Caco-2 (cell line): ENCODE measurements at regions not wholly inside any gene's neighbourhood (a gene's known extent, or its start where the extent isn't known, plus 50 kb on each side); places are given as distances from the start of the nearest gene placed in this dataset.
"Not testable (repeated sequence)": the region's sequence is repeated elsewhere in the genome, so short reads cannot be mapped to it uniquely, and the experiment has no call there.

ENCODE experiments used
- BruUV-seq: library from RNA; stranded (reverse); fragments of 400-500 nt; replicated peaks from 2 replicates; lab custom pipeline; 2021; lab: Mats Ljungman, UMichigan
- CTCF ChIA-PET: fragments of 300-600 bp; sonication (Branson Sonifier 250); formaldehyde crosslinking; loops from one replicate; lab custom pipeline; 2022; ENCODE audit warnings: antibody characterized with exemption; lab: Charles Lee
- POLR2A ChIA-PET: fragments of 300-600 bp; sonication (Branson Sonifier 250); formaldehyde crosslinking; loops from one replicate; lab custom pipeline; 2022; ENCODE audit warnings: antibody characterized with exemption; lab: Charles Lee
- DNase-seq, 2 experiments: peaks; one replicate each; pipeline versions ENCODE4 v3.0.0 to v3.0.0-alpha.2; 2020 to 2022
- H3K27me3 ChIP-seq: replicated peaks from 2 replicates; pipeline ENCODE4 v1.6.0; 2011; ENCODE audit warnings: low read length; ENCODE audit not compliant: control insufficient read depth, insufficient read depth
- H3K36me3 ChIP-seq: 2 replicates; pipeline ENCODE4 v1.5.1; 2011; ENCODE audit warnings: low read length; ENCODE audit not compliant: control insufficient read depth, insufficient read depth
- H3K4me1 ChIP-seq: fragments of 250-450 bp; sonication (Bioruptor Pico); 2 replicates; pipeline ENCODE4 v1.5.1; 2020; ENCODE audit warnings: mild to moderate bottlenecking
- H3K4me3 ChIP-seq: 2 replicates; pipeline ENCODE4 v1.5.1; 2011; ENCODE audit warnings: low read depth, mild to moderate bottlenecking, control low read depth, low read length
- H3K9me3 ChIP-seq: fragments of 250-450 bp; sonication (Bioruptor Pico); 2 replicates; pipeline ENCODE4 v1.5.1; 2020; ENCODE audit warnings: mild to moderate bottlenecking, moderate library complexity
- H3K27ac Mint-ChIP-seq: one replicate; pipeline ENCODE4 v1.8.0; 2022; ENCODE audit warnings: mixed read lengths; ENCODE audit not compliant: unreplicated experiment
- H3K27me3 Mint-ChIP-seq: one replicate; pipeline ENCODE4 v1.8.0; 2022; ENCODE audit warnings: mixed read lengths; ENCODE audit not compliant: insufficient read depth, unreplicated experiment
- H3K36me3 Mint-ChIP-seq: one replicate; pipeline ENCODE4 v1.8.0; 2022; ENCODE audit warnings: mild to moderate bottlenecking, mixed read lengths; ENCODE audit not compliant: insufficient read depth, unreplicated experiment
- H3K4me1 Mint-ChIP-seq: one replicate; pipeline ENCODE4 v1.8.0; 2022; ENCODE audit warnings: low read depth, mixed read lengths; ENCODE audit not compliant: unreplicated experiment
- H3K4me3 Mint-ChIP-seq: one replicate; pipeline ENCODE4 v1.8.0; 2022; ENCODE audit warnings: mild to moderate bottlenecking, moderate library complexity, mixed read lengths; ENCODE audit not compliant: unreplicated experiment
- H3K9me3 Mint-ChIP-seq: one replicate; pipeline ENCODE4 v1.8.0; 2022; ENCODE audit warnings: mixed read lengths; ENCODE audit not compliant: unreplicated experiment
- CTCF ChIP-seq, 2 experiments: fragments of 200-600 bp in 1 of 2; IDR thresholded peaks; 1 replicate in 1 of 2; 2 replicates in 1 of 2; pipeline versions ENCODE4 v1.5.1 to v1.8.0; 2011 to 2022; ENCODE audit warnings: antibody characterized with exemption in 1 of 2, control low read depth in 1 of 2, inconsistent platforms in 1 of 2, low read depth in 1 of 2, low read length in 1 of 2, mild to moderate bottlenecking in 1 of 2, moderate library complexity in 1 of 2; ENCODE audit not compliant: insufficient read depth in 1 of 2, severe bottlenecking in 1 of 2, unreplicated experiment in 1 of 2
- intact Hi-C: fragments of 100-400 bp; cut with micrococcal nuclease; formaldehyde crosslinking; loops from one replicate; pipeline ENCODE4 v1.10.0; 2022; ENCODE audit not compliant: unreplicated experiment

GRCh38 chr1:214141486-214141885 lies 139.5 kb upstream of the SMYD2 start:
- Histone ChIP-seq H3K9me3 (no peaks in the 10 kb centered on the region), H3K4me1 (no peaks in the 10 kb centered on the region), H3K36me3 (no peaks in the 10 kb centered on the region), H3K4me3 (no peak overlapping the region), H3K27me3 (no peaks in the 10 kb centered on the region)
- Mint-ChIP-seq H3K27ac (no peak overlapping the region), H3K4me1 (peaks cover 9% of the 10 kb centered on the region), H3K36me3 (no peaks in the 10 kb centered on the region), H3K27me3 (no peaks in the 10 kb centered on the region), H3K9me3 (no peaks in the 10 kb centered on the region), H3K4me3 (no peak overlapping the region)
- no peak for DNase-seq
- no peak for TF ChIP-seq CTCF (IDR thresholded peaks at IDR 0.05; ENCODE audit: insufficient read depth in 1 of 2, low read depth in 1 of 2, low read length in 1 of 2, severe bottlenecking in 1 of 2, unreplicated experiment in 1 of 2)
- CTCF ChIA-PET = no interaction called here
- no TSS peak for BruUV-seq
- POLR2A ChIA-PET = no interaction called here
- intact Hi-C loops = no loop called here

GRCh38 chr1:214143006-214143992 lies 137.7 kb upstream of the SMYD2 start:
- Mint-ChIP-seq H3K4me1 (peaks cover 9% of the 10 kb centered on the region), H3K27ac (no peak overlapping the region), H3K4me3 (no peak overlapping the region), H3K27me3 (no peaks in the 10 kb centered on the region), H3K36me3 (no peaks in the 10 kb centered on the region), H3K9me3 (no peaks in the 10 kb centered on the region)
- Histone ChIP-seq H3K4me3 (no peak overlapping the region), H3K9me3 (no peaks in the 10 kb centered on the region), H3K27me3 (no peaks in the 10 kb centered on the region), H3K4me1 (no peaks in the 10 kb centered on the region), H3K36me3 (no peaks in the 10 kb centered on the region)
- TF ChIP-seq CTCF (IDR thresholded peaks at IDR 0.05; ENCODE audit: insufficient read depth in 1 of 2, low read depth in 1 of 2, low read length in 1 of 2, severe bottlenecking in 1 of 2, unreplicated experiment in 1 of 2) = no peak
- BruUV-seq = no TSS peak
- DNase-seq = no peak
- intact Hi-C loops = no loop called here
- ChIA-PET POLR2A (no interaction called here), CTCF (no interaction called here)

GRCh38 chr1:214144521-214144920 lies 136.4 kb upstream of the SMYD2 start:
- H3K4me3 ChIP-seq, BruUV-seq, H3K27me3 Mint-ChIP-seq, DNase-seq, intact Hi-C loops, H3K4me3 Mint-ChIP-seq, CTCF ChIA-PET, H3K36me3 ChIP-seq, H3K4me1 Mint-ChIP-seq, H3K36me3 Mint-ChIP-seq, H3K9me3 Mint-ChIP-seq, POLR2A ChIA-PET, H3K27me3 ChIP-seq, H3K9me3 ChIP-seq, H3K4me1 ChIP-seq: not testable (repeated sequence)
- peak overlapping the region; percentile 31 for H3K27ac Mint-ChIP-seq
